ENCODE measurements at regions not wholly inside any gene's neighbourhood (a gene's known extent, or its start where the extent isn't known, plus 50 kb on each side); places are given as distances from the start of the nearest gene placed in this dataset.

DNA sequence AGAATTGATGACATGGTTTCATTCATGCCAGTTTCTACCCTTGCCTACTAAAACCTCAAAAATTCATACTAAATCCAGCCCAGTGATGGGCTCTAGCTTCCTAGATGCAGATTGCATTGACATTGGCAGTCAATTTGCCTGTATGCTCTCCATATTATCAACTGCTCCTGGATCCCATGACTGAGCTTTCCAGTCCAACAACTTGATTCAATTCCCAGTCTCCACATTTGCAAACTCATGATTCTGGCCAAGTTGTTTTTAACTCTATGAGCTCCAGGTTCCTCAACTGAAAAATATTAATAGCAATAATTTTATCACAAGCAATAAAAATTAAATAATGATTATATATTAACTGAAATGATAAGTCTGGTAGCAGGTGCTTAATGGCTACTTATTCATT lies 51.0 kb upstream of the DSC1 start:
- TF ChIP-seq RAD21 (IDR thresholded peaks at IDR 0.05; ENCODE audit: low read depth) (no peak), EGR1 (IDR thresholded peaks at IDR 0.05) (no peak), CREB1 (IDR thresholded peaks at IDR 0.05; ENCODE audit: low read depth) (no peak), TEAD4 (IDR thresholded peaks at IDR 0.05) (no peak), FOXM1 (IDR thresholded peaks at IDR 0.05; ENCODE audit: borderline replicate concordance, low read depth) (no peak), CEBPB (IDR thresholded peaks at IDR 0.05) (no peak), TCF12 (IDR thresholded peaks at IDR 0.05; ENCODE audit: low read depth) (no peak), EP300 (IDR thresholded peaks at IDR 0.05; ENCODE audit: borderline replicate concordance) (no peak), NFIC (IDR thresholded peaks at IDR 0.05) (no peak), TAF1 (IDR thresholded peaks at IDR 0.05; ENCODE audit: low read depth) (no peak), ZBTB7A (IDR thresholded peaks at IDR 0.05; ENCODE audit: low read depth) (no peak), YY1 (IDR thresholded peaks at IDR 0.05; ENCODE audit: low read depth) (no peak)
- TF ChIP-seq, protein P1, sequence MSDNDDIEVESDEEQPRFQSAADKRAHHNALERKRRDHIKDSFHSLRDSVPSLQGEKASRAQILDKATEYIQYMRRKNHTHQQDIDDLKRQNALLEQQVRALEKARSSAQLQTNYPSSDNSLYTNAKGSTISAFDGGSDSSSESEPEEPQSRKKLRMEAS (IDR thresholded peaks at IDR 0.05): no peak
- TF ChIP-seq, protein P2, sequence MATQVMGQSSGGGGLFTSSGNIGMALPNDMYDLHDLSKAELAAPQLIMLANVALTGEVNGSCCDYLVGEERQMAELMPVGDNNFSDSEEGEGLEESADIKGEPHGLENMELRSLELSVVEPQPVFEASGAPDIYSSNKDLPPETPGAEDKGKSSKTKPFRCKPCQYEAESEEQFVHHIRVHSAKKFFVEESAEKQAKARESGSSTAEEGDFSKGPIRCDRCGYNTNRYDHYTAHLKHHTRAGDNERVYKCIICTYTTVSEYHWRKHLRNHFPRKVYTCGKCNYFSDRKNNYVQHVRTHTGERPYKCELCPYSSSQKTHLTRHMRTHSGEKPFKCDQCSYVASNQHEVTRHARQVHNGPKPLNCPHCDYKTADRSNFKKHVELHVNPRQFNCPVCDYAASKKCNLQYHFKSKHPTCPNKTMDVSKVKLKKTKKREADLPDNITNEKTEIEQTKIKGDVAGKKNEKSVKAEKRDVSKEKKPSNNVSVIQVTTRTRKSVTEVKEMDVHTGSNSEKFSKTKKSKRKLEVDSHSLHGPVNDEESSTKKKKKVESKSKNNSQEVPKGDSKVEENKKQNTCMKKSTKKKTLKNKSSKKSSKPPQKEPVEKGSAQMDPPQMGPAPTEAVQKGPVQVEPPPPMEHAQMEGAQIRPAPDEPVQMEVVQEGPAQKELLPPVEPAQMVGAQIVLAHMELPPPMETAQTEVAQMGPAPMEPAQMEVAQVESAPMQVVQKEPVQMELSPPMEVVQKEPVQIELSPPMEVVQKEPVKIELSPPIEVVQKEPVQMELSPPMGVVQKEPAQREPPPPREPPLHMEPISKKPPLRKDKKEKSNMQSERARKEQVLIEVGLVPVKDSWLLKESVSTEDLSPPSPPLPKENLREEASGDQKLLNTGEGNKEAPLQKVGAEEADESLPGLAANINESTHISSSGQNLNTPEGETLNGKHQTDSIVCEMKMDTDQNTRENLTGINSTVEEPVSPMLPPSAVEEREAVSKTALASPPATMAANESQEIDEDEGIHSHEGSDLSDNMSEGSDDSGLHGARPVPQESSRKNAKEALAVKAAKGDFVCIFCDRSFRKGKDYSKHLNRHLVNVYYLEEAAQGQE (IDR thresholded peaks at IDR 0.05; ENCODE audit: low read depth): no peak
- TF ChIP-seq, protein P3, sequence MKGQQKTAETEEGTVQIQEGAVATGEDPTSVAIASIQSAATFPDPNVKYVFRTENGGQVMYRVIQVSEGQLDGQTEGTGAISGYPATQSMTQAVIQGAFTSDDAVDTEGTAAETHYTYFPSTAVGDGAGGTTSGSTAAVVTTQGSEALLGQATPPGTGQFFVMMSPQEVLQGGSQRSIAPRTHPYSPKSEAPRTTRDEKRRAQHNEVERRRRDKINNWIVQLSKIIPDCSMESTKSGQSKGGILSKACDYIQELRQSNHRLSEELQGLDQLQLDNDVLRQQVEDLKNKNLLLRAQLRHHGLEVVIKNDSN (IDR thresholded peaks at IDR 0.05): no peak

DNA sequence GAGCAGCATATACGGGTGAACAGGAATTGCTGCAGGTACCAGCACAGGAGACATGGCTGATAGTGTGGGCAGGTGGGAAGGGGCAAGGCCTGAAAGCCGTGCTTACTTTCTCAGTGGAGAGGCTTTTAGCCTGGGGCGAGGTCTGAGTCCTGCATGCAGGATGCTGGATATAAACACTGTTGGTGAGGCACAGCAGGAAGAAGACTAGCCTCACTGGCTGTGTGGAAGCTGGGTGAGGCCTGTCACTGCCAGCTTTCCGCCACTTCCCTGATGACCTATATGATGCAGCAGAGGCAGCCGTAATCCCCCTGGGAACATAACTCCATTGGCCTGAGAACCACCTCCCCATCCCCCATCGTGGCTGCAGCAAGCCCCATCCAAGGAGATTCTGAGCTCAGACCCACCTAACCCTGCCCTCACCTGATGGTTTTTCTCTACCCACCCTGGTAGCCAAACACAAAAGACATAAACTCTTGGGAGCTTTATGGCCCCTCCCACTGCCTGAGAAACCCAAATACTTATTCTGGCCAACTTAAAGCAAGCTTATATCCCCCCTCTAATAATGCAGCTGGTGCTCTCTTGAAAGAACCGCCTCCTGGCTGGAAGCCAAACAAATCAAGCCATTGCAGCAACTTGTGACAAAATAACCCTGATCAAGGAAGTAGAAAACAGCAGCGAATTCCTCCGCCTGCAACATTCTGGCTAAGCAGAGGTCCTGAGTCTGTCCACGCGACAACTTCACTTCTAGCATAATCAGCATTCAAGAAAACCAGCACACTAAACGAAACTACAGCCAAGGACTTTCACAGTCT lies 54.6 kb upstream of the DSC1 start:
- TF ChIP-seq NFIC (IDR thresholded peaks at IDR 0.05) (peak; percentile 46), FOXM1 (IDR thresholded peaks at IDR 0.05; ENCODE audit: borderline replicate concordance, low read depth) (no peak), EGR1 (IDR thresholded peaks at IDR 0.05) (no peak), TAF1 (IDR thresholded peaks at IDR 0.05; ENCODE audit: low read depth) (no peak)

DNA sequence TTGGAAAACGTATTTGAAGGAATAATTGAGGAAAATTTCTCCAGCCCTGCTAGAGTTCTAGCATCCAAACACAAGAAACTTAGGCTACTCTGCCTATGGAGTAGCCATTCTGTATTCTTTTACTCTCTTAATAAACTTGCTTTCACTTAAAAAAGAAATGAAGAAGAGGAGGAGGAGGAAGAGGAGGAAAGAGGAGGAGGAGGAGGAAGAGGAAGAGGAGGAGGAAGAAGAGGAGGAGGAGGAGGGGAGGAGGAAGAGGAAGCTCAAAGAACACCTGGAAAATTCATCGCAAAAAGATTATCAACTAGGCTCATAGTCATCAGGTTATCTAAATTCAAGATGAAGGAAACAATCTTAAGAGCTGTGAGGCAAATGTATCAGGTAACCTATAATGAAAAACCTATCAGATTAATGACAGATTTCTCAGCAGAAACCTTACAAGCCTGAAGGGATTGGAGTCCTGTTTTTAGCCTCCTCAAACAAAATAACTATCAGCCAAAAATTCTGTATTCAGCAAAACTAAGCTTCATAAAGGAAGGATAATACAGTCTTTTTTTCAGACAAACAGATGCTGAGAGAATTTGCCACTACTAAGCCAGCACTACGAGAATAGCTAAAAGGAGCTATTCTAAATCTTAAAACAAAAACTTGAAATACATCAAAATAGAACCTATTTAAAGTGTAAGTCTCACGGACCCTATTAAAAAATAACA lies 56.2 kb upstream of the DSC1 start:
- TF ChIP-seq CEBPB (IDR thresholded peaks at IDR 0.05) (no peak), YY1 (IDR thresholded peaks at IDR 0.05; ENCODE audit: low read depth) (no peak), EGR1 (IDR thresholded peaks at IDR 0.05) (no peak), CREB1 (IDR thresholded peaks at IDR 0.05; ENCODE audit: low read depth) (no peak), TCF12 (IDR thresholded peaks at IDR 0.05; ENCODE audit: low read depth) (no peak), TEAD4 (IDR thresholded peaks at IDR 0.05) (no peak), ZBTB7A (IDR thresholded peaks at IDR 0.05; ENCODE audit: low read depth) (no peak), TAF1 (IDR thresholded peaks at IDR 0.05; ENCODE audit: low read depth) (no peak), EP300 (IDR thresholded peaks at IDR 0.05; ENCODE audit: borderline replicate concordance) (no peak), NFIC (IDR thresholded peaks at IDR 0.05) (no peak), FOXM1 (IDR thresholded peaks at IDR 0.05; ENCODE audit: borderline replicate concordance, low read depth) (no peak), RAD21 (IDR thresholded peaks at IDR 0.05; ENCODE audit: low read depth) (no peak)
- TF ChIP-seq, protein P1 (IDR thresholded peaks at IDR 0.05): no peak
- TF ChIP-seq, protein P3 (IDR thresholded peaks at IDR 0.05): no peak
- TF ChIP-seq, protein P2 (IDR thresholded peaks at IDR 0.05; ENCODE audit: low read depth): no peak

DNA sequence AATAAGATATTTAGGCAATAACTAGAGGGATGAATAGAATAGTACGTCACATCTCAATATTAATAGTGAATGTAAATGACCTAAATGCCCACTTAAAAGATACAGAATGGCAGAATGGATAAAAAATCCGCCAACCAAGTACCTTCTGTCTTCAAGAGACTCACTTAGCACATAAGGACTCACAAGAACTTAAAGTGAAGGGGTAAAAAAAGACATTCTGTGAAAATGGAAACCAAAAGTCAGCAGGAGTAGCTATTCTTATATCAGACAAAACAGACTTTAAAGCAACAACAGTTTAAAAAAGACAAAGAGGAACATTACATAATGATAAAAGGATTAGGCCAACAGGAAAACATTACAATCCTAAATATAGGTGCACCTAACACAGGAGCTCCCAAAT lies 56.7 kb upstream of the DSC1 start:
- TF ChIP-seq FOXM1 (IDR thresholded peaks at IDR 0.05; ENCODE audit: borderline replicate concordance, low read depth): no peak
- TF ChIP-seq NFIC (IDR thresholded peaks at IDR 0.05): no peak
- TF ChIP-seq, protein P1 (IDR thresholded peaks at IDR 0.05): no peak
- no peak for TF ChIP-seq RAD21 (IDR thresholded peaks at IDR 0.05; ENCODE audit: low read depth)
- TF ChIP-seq TEAD4 (IDR thresholded peaks at IDR 0.05): no peak
- TF ChIP-seq EP300 (IDR thresholded peaks at IDR 0.05; ENCODE audit: borderline replicate concordance): no peak
- TF ChIP-seq TAF1 (IDR thresholded peaks at IDR 0.05; ENCODE audit: low read depth): no peak
- TF ChIP-seq ZBTB7A (IDR thresholded peaks at IDR 0.05; ENCODE audit: low read depth): no peak
- TF ChIP-seq, protein P3 (IDR thresholded peaks at IDR 0.05): no peak
- no peak for TF ChIP-seq TCF12 (IDR thresholded peaks at IDR 0.05; ENCODE audit: low read depth)
